T-helper 1 cell treated with Interleukin-12 subunit alpha and Interleukin-12 subunit beta and Interleukin-4 antibody, amounts not matched to agents 30 ng/mL and 1 ng/mL, for 36 hours (primary cell): ENCODE measurements at regions not wholly inside any gene's neighbourhood (a gene's known extent, or its start where the extent isn't known, plus 50 kb on each side); places are given as distances from the start of the nearest gene placed in this dataset.

Source experiments
- intact Hi-C: fragments of 100-400 bp; cut with micrococcal nuclease; formaldehyde crosslinking; loops from one replicate; pipeline ENCODE4 v1.15.1; 2024

- intact Hi-C loops: no loop called here
These were observed 193.4 kb upstream of the MID1 start for GRCh38 chrX:10813761-10814160.

GRCh38 chrX:10818651-10819050 is 198.3 kb upstream of the MID1 start:
- intact Hi-C loops: no loop called here

GRCh38 chrX:10819973-10820372 is 199.6 kb upstream of the MID1 start:
- intact Hi-C loops: no loop called here

GRCh38 chrX:10821293-10821692 is 200.9 kb upstream of the MID1 start:
- intact Hi-C loops: no loop called here

- intact Hi-C loops: no loop called here
These were observed 207.7 kb upstream of the MID1 start for GRCh38 chrX:10828036-10828435.

GRCh38 chrX:10828640-10829039 is 208.3 kb upstream of the MID1 start:
- intact Hi-C loops: no loop called here

- intact Hi-C loops: no loop called here
These were observed 211.5 kb upstream of the MID1 start for GRCh38 chrX:10831716-10832502.

GRCh38 chrX:10833299-10834169 is 213.1 kb upstream of the MID1 start:
- intact Hi-C loops: no loop called here

GRCh38 chrX:10841579-10841978 is 221.2 kb upstream of the MID1 start:
- intact Hi-C loops: no loop called here

- intact Hi-C loops: no loop called here
These were observed 222.3 kb upstream of the MID1 start for GRCh38 chrX:10842646-10843045.

GRCh38 chrX:10847333-10847732 is 226.9 kb upstream of the MID1 start:
- intact Hi-C loops: no loop called here

GRCh38 chrX:10851809-10852208 is 231.4 kb upstream of the MID1 start:
- intact Hi-C loops: no loop called here

GRCh38 chrX:10854594-10854993 is 234.2 kb upstream of the MID1 start:
- intact Hi-C loops: no loop called here

- intact Hi-C loops: no loop called here
These were observed 235.5 kb upstream of the MID1 start for GRCh38 chrX:10855845-10856244.

GRCh38 chrX:10856797-10857196 is 236.4 kb upstream of the MID1 start:
- intact Hi-C loops: no loop called here

GRCh38 chrX:10859353-10859752 is 239.0 kb upstream of the MID1 start:
- intact Hi-C loops: no loop called here

- intact Hi-C loops: no loop called here
These were observed 235.1 kb upstream of the HCCS start for GRCh38 chrX:10875995-10876394.

GRCh38 chrX:10882484-10882883 is 228.6 kb upstream of the HCCS start:
- intact Hi-C loops: no loop called here

- intact Hi-C loops: no loop called here
These were observed 226.9 kb upstream of the HCCS start for GRCh38 chrX:10884246-10884645.

- intact Hi-C loops: no loop called here
These were observed 218.4 kb upstream of the HCCS start for GRCh38 chrX:10892621-10893225.

GRCh38 chrX:10893366-10893765 is 217.8 kb upstream of the HCCS start:
- intact Hi-C loops: no loop called here

GRCh38 chrX:10893976-10894375 is 217.2 kb upstream of the HCCS start:
- intact Hi-C loops: no loop called here
